AML-193 (cell line): ENCODE measurements at regions not wholly inside any gene's neighbourhood (a gene's known extent, or its start where the extent isn't known, plus 50 kb on each side); places are given as distances from the start of the nearest gene placed in this dataset.
"Not testable (repeated sequence)": the region's sequence is repeated elsewhere in the genome, so short reads cannot be mapped to it uniquely, and the experiment has no call there.

Experiments used
- DNase-seq, 2 experiments: peaks; one replicate each; lab custom pipeline; 2025; lab: John Stamatoyannopoulos, UW

DNA sequence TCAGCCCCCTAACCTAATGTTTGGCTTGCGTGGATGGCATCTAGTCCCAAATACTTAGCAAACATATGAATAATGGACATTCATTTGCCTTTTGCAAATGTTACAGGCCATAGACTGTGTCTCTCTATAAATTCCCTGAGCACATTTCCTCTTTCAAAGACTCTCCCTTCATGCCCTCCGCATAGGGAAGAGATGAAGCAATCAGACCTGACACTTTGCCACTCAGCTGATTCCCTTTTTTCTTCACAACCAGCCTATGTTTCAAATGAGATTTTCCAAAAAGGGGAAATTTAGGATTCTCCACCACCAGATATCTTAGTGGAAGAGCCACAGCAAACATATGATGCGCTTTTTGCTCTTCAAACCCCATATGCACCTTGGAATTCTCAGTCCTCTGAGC lies 453.7 kb downstream of the STK39 start:
- no peak for DNase-seq

DNA sequence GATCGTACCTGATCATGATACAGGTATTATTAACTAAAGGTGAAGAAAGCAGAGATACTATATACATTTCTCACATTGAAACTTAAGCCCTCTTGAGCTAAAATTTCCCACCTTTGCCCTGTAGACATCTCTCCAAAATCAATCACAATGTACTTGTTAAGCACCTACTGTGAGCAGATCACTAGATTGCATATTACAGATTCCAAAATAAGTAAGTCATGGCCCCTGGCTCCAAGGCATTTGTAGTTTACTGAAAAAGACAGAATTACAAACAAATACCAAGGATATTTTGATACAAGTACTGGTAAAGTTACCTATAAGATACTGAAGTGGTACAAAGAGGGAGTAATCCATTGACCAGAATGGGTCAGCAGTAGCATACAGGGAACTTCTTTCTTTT lies 455.3 kb downstream of the STK39 start:
- DNase-seq: no peak

- no peak for DNase-seq
Measured at GRCh38 chr2:167790781-167791450, 456.5 kb downstream of the STK39 start.

DNA sequence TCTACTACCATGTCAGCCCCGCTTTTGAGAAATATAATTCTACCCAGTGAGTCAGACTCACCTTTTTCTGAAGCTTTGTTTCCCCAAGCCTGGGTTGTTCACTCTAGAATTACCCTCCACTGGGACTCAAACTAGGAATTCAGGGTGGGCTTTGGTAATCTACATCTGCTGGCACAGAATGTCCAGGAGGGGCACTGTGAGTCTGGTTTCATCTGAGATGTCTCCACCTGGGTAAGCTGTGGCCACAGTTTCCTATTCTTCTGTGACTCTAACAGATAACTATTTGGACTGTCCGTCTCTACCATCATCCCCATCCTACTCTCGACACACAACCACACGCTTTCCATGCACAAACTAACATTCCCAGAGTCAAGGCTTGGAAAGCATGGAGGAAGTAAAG lies 457.2 kb downstream of the STK39 start:
- DNase-seq: no peak

- no peak for DNase-seq
Measured at GRCh38 chr2:167787562-167787961, 459.8 kb downstream of the STK39 start.

DNA sequence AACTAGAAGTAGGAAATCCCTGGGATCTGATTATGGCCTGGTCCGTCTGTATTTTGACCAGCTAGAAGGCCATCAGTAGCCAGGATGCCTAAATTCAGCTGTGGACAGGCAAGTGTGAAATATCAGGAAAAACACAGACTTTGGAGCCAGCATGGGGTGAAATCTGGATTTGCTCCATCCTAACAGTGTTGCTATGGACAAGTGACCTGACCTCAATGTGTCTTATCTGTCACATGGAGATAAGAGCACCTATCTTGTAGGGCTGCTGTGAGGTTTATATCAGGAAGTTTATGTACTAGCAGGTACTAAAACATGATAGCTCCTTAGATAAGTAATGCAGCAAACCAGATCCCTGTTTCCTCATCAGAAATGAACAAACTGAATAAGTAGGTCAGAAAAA lies 460.4 kb downstream of the STK39 start:
- no peak for DNase-seq

- DNase-seq: no peak
Measured at GRCh38 chr2:167785606-167786216, 461.7 kb downstream of the STK39 start.

DNA sequence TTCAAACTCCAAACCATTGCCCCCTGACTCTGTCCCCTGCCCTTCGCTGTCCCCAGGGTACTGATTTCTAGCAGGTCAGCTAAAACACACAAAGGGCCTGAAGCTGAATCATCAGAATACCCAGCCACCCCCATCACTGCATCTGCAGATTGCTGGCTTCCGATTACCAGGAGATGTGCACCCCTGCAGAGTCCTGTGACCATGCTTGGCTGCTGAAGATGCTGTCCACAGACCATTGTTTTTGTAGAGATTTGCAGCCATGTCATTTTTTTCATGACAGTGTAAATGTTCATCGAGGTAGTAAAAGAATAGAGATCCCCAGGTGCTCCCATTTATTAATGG lies 463.3 kb downstream of the STK39 start:
- DNase-seq: no peak

DNA sequence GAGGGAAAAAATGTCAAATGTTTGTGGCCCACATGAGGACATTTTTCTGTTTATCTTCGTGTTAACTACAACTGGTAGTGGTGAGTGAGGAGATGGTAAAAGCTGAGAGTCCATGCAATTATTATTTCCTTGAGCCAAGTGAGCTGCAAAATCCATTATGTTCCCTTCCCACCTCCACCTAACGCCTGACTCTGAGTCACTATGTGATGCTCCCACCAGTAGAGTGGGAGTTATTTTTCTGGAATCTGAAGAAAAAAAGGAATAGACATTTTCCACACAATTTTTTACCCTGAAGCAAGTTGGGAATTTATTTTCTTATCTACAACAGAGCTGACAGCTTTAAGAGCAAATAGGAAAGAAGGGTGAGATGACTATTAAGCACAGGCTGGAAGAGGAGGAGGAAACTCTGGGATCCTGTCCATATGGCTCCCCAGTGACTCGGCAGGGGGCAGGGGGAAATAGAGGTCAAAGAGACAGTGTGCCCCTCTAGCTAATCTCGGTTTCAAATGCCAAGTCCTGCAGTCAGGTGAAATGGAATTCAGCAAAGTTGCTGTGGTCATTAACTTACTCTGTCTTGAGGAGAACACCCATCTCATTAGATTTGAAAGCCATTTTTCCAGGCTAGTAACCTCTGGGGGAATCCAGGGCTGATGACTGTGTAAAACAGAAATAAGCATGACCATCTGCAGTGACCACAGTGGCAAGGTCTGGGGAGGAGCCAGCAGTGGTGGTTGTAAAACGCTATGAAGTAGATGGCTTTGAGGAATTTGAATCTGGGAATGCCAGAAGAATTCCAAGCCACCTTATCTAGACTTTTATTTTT lies 463.9 kb downstream of the STK39 start:
- DNase-seq: no peak

GRCh38 chr2:167781629-167782028 lies 465.8 kb downstream of the STK39 start:
- not testable (repeated sequence) for DNase-seq

DNA sequence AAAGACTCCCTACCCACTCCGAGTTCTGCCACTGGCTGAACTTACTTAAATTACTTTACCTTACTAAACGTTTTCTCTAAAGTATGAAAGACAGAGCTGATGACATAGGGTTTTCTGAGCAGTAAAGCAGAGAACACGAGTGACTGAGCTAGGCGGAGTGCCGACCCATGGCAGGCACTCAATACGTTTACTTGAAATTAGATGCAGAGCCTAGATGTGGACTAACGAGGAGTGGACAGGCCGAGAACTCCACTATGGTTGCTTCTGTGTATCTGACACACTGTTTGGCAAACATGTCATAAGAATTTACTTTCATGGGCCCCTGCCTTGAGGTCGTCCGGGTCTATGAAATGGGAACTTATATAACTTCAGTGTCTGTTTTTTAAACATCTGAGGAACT lies 471.0 kb downstream of the STK39 start:
- DNase-seq: no peak

GRCh38 chr2:167771628-167772027 lies 475.8 kb downstream of the STK39 start:
- DNase-seq: no peak

GRCh38 chr2:167769020-167769419 lies 478.4 kb downstream of the STK39 start:
- DNase-seq: no peak

DNA sequence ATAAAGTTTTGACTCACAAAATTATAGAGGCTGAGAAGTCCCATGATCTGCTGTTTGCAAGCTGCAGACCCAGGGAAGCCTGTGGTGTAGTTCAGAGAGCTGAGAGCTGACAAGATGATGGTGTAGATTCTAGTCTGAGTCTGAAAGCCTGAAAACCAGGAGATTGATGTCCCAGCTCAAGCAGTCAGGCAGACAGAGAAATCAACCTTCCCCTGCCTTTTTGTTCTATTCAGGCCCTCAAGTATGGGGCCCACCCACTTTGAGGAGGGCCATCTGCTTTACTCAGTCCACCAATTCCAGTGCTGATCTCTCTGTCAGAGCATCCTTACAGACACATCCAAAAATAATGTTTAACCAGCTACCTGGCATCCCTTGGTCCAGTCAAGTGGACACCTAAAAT lies 479.6 kb downstream of the STK39 start:
- no peak for DNase-seq

DNA sequence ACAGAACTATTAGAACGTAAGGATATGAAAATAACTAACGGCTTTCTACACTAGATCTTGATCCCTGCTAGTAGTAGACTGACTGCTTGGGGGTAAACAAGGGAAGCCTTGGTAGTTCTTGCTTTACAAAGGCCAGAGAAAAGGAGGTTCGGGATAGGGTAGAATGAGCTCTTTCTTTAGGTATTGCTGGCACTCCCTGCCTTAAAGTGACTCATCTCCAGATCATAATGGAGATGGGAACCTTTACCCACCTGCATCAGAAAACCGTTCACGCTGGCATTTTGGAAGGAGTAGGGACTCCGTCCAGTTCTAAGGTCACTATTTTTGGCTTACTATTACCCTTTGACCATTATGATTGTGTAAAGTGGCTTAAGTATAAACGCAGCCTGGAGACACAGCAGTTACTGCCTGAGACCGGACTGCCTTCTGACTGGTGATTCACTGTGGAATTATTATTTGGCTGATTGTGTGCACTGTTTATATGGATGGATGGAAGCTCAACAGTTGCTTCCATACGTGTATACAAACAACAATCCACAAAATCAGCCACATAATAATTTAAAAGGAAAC lies 482.5 kb downstream of the STK39 start:
- no peak for DNase-seq

DNA sequence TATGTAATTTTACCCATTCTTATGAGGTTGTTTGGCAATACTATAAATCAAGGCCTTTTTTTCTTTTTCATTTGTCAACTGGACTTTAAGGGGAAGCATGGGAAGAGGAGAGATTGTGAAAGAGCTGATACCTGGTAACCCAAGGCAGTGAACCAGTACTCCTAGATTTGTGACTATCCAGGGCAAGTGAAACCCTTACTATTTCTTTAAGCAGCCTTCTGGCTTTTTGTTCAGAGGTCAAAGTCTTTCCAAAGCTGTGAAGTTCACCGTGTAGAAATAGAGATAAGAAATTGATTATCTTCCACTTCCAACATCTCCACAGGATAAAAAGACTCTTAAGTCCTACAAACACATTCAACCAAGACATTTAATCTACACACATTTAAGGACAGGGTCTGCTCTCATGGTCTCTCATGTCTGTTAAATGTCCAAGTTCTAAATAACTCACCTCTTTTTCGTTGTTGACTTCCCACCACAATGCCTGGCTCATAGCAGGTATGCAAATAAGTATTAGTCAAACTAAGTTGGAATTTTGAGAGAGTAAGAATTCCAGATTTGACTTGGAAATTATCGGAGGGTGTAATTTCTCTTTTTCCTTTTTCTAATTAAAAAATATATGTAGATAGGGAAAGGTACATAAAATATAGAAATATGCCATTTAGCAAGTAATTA lies 485.8 kb downstream of the STK39 start:
- no peak for DNase-seq

DNA sequence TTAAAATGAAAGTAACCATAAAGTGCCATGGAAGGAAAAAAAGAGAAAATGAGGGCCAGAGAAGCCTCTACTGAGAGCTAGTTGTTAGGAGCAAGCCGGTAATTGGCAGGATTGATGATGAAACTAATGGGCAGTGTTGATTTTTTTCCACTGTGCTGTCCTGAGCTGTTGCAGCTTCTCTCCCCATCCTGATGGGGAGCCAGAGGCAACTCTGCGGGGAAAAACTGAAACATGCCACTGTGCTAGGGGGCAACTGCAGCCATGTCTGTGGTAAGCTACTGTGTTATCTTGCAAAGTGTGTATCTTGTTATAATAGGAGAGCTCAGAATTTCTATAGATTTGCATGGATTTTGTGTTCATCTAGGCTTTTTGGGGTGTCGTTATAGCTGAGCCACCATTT lies 487.9 kb downstream of the STK39 start:
- DNase-seq: no peak

DNA sequence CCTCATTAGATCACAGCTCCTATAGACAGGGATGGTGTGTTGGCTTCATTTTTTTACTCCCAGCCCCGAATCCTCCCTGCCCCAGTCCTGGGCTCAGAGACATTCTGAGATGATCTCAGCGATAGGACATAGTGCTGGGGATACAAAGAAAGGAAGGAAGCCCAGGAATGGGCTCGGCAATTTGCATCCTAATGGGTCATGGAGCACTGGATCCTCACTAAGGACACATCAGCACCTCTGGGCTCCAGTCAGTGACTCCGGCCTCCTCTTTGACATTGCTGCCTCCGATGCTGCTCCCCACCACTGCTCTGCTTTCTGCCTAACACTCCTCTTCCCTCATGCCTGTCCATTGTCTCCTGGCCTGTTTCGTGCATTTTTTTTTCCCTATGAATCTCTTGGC lies 489.1 kb downstream of the STK39 start:
- DNase-seq: no peak

DNA sequence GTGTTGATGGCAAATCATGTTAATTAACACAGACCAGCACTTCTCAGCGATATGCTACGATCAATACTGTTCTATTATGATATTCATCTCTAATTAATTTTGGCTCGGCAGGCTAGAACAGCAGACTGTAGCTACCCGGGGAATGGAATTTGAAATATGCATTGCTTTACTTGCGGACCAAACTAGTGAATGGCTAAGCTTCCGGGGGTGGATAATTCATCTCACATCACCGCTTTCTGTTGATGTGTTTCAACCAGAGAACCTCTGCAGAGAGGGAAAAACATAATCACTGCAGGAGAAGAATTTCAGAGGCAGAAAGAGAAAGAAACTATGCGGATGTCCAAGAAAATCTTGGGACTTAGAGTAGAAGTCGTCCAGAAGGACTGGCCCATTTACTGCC lies 490.9 kb downstream of the STK39 start:
- DNase-seq: no peak

DNA sequence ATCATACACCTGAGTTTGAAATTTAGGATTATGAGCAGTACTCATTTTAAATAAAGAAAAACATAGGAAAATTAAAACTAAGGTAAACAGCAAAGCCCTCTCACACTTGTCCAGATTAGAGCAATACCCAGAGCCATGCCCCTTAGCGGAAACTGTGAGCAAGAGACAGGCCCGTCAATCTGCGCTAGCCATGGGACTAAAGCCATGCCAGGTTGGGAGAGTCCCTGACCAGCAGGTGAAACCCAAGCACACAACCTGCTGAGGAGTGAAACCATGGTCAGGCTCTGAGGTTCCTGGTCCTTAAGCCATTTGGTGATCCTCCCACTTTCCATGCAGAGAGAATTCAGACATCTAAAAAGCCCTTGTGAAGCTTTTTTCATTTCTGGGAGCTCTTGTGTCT lies 494.3 kb downstream of the STK39 start:
- DNase-seq: no peak

- DNase-seq: no peak
Measured at GRCh38 chr2:167752734-167753133, 494.7 kb downstream of the STK39 start.

- no peak for DNase-seq
Measured at GRCh38 chr2:167750675-167751074, 496.7 kb downstream of the STK39 start.

DNA sequence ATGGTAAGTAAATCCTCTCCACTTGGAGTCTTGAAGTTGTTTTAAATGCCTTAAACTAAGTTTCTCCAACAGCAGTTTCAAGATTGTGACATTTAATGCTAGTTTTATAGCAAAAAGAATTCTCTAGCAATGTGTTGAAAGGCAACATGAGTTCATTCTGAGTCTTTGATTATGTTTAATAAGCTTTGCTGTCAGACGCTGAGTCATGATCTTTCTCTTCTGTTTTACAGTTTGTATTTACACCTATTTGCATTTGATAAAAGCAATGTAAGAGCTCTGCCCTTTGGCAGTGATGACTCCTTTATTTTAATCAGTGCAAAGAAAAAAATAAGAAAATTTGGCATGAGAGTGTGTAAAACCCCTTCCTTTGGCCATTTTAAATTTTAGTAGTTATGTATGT lies 497.7 kb downstream of the STK39 start:
- DNase-seq: no peak
